Thymus (tissue), 11 donors: ENCODE measurements at regions not wholly inside any gene's neighbourhood (a gene's known extent, or its start where the extent isn't known, plus 50 kb on each side); places are given as distances from the start of the nearest gene placed in this dataset.

Experiments used
- DNase-seq, 9 donors: peaks; one replicate each; pipeline ENCODE4 v3.0.0-alpha.2; 2013; ENCODE audit warnings: low spot score in 9 of 9, low read depth in 6 of 9, missing footprints in 1 of 9
- H3K27ac ChIP-seq, 2 donors: one replicate each; pipeline ENCODE4 v1.5.1; 2013; ENCODE audit warnings: control low read depth in 1 of 2, low read depth in 1 of 2, low read length in 1 of 2, mild to moderate bottlenecking in 1 of 2, moderate library complexity in 1 of 2
- H3K27me3 ChIP-seq, 2 donors: one replicate each; pipeline ENCODE4 v1.5.1; 2013; ENCODE audit warnings: low read length in 1 of 2; ENCODE audit not compliant: control insufficient read depth in 2 of 2, insufficient read depth in 1 of 2
- H3K36me3 ChIP-seq, 2 donors: one replicate each; pipeline ENCODE4 v1.5.1; 2013; ENCODE audit warnings: low read length in 1 of 2, mild to moderate bottlenecking in 1 of 2, moderate library complexity in 1 of 2; ENCODE audit not compliant: control insufficient read depth in 2 of 2, insufficient read depth in 2 of 2
- H3K4me1 ChIP-seq, 2 donors: one replicate each; pipeline ENCODE4 v1.5.1; 2013; ENCODE audit warnings: low read length in 2 of 2; ENCODE audit not compliant: control insufficient read depth in 2 of 2, insufficient read depth in 2 of 2
- H3K4me3 ChIP-seq, 2 donors: one replicate each; pipeline ENCODE4 v1.5.1; 2013; ENCODE audit warnings: low read length in 2 of 2, control low read depth in 1 of 2, mild to moderate bottlenecking in 1 of 2
- H3K9me3 ChIP-seq, 2 donors: one replicate each; pipeline ENCODE4 v1.5.1; 2013; ENCODE audit warnings: low read length in 1 of 2, mild to moderate bottlenecking in 1 of 2; ENCODE audit not compliant: control insufficient read depth in 2 of 2, insufficient read depth in 1 of 2
- WGBS: extraction: QIAGEN DNeasy Blood & Tissue Kit; methylation state at CpG from one replicate; pipeline ENCODE4 v1.1.7; 2013; 5-methylcytosine and 5-hydroxymethylcytosine counted together
- donor health status: healthy.

DNA sequence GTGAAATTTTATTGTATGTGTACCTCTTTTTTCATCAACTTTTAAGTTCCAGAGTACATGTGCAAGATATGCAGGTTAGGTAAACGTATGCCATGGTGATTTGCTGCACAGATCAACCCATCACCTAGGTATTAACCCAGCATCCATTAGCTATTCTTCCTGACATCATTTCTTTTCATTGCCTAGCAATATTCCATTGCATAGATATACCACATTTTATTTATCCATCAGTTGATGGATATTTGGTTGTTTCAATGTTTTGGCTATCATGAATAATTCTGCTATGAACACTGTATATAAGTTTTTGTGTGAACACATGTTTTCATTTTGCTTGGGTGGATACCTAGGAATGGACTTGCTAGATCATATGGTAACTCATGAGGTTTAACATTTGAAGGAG lies 439.9 kb upstream of the SOX5 start:
- no peak for DNase-seq
- Histone ChIP-seq H3K4me3 (no peak overlapping the region), H3K27me3 (no peaks in the 10 kb centered on the region), H3K27ac (no peak overlapping the region), H3K9me3 (no peaks in the 10 kb centered on the region), H3K36me3 (no peaks in the 10 kb centered on the region), H3K4me1 (no peaks in the 10 kb centered on the region)
- WGBS: 88% methylated on average over 1 of the region's 1 CpG

DNA sequence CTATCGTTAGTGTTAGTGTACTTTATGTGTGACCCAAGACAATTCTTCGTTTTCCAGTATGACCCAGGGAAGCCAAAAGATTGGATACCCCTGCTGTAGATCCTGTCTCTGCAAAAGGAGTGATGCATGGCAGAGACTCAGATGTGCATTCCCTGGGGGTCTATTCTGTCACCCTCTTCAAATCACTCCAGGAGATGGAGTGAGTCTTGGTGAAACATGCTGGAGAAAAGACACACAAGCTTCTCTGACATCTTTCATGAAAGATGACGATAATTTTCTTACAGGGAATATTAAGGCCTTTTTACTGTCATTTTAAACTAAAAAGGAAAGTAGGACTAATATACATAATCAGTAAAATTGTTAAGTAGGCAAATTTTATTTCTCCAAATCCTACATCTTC lies 437.9 kb upstream of the SOX5 start:
- WGBS: 99% methylated on average over 3 of the region's 3 CpGs
- H3K27ac ChIP-seq: no peak overlapping the region
- no peak for DNase-seq
- no peaks in the 10 kb centered on the region for H3K9me3 ChIP-seq
- H3K36me3 ChIP-seq: no peaks in the 10 kb centered on the region
- H3K27me3 ChIP-seq: no peaks in the 10 kb centered on the region
- no peaks in the 10 kb centered on the region for H3K4me1 ChIP-seq
- H3K4me3 ChIP-seq: no peak overlapping the region

DNA sequence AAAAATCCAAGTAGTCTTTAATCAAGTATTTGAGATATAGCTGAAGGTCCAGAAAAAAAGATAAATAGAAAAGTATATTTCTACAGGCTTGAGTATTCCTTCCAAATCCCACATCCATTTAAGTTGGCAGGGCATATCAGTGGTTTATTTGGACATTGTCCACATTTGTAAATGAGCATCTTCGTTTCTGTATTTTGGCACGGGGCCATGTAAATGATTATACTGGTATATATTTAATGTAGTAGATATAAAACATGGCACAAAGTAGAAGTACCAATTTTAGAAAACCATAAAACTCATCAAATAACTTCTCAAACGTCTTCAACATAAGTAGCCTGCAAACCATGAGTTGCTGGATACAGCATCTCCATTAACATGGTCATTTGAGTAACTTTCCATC lies 437.4 kb upstream of the SOX5 start:
- Histone ChIP-seq H3K4me3 (no peak overlapping the region), H3K27me3 (no peaks in the 10 kb centered on the region), H3K4me1 (no peaks in the 10 kb centered on the region), H3K27ac (no peak overlapping the region), H3K36me3 (no peaks in the 10 kb centered on the region), H3K9me3 (no peaks in the 10 kb centered on the region)
- no peak for DNase-seq
- 93% methylated on average over 3 of the region's 3 CpGs for WGBS

DNA sequence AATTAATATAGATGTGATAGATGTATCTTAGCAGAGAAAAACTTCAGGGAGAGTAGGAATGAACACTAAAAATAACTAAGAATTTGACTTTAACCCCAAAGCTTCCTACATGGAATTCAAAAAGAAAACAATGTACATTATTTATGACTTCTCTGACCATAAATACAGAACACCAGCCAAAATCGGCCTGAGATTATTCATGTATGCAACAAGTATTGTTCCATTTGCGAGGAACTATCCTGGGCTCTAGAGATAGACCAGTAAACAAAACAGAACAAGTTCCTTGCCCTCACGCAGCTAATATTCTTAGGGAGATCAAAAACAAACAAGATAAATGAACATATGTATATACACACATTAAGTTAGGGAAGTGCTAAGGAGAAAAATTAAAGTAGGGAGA lies 432.3 kb upstream of the SOX5 start:
- H3K36me3 ChIP-seq: no peaks in the 10 kb centered on the region
- H3K4me3 ChIP-seq: no peak overlapping the region
- no peaks in the 10 kb centered on the region for H3K4me1 ChIP-seq
- no peaks in the 10 kb centered on the region for H3K27me3 ChIP-seq
- 95% methylated on average over 3 of the region's 3 CpGs for WGBS
- H3K27ac ChIP-seq: no peak overlapping the region
- no peaks in the 10 kb centered on the region for H3K9me3 ChIP-seq
- DNase-seq: no peak

DNA sequence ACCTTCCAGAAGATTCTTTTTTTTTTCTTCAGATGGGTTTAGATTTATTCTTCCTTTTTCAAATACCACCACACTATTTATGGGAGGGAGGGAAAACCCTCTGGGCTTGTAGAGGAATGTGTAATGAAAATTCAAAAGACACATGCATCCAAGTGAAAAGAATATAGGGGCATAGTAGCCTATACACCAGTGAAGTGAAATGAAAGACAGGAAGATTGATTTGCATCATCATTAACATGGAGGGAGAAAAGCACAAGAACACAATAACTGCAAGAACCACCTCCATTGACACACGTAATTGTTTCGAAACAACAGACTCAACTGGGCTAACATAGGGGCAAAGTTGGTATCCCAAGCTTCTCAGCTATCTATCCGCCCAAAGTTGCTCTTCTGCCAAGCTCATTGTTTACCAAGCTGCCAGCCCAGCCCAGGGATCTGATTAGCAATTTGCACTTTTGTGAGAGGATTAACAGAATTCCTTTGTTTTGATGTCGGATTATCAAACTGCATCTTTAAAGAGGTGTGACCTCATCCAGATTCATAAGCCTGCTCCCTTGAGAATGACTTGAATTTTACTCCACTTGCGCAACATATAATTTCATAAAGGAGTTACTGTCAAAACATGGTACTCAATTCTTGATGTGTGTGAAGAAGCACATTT lies 430.5 kb upstream of the SOX5 start:
- no peak overlapping the region for H3K27ac ChIP-seq
- WGBS: 96% methylated on average over 5 of the region's 5 CpGs
- H3K4me3 ChIP-seq: no peak overlapping the region
- H3K4me1 ChIP-seq: no peaks in the 10 kb centered on the region
- H3K9me3 ChIP-seq: no peaks in the 10 kb centered on the region
- H3K36me3 ChIP-seq: no peaks in the 10 kb centered on the region
- no peak for DNase-seq
- H3K27me3 ChIP-seq: no peaks in the 10 kb centered on the region

DNA sequence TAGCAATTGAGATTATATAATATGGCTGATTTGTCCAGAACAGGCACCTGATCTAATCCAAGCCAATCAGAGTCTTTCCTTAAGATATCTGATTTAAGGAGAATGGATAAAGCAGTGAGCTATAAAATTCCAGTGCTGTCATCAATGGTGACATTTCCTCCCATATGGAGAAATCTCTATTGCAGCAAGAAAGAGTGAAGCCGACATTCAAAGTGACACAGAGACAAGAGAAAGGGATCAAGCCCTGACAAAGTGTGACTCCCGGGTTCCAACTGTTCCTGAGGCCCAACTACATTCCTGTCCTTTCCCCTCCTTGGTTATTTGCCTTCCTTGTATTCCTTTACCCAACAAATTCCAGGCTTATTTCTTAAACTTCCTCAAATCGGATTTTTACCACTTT lies 430.0 kb upstream of the SOX5 start:
- 92% methylated on average over 3 of the region's 3 CpGs for WGBS
- Histone ChIP-seq H3K4me3 (no peak overlapping the region), H3K9me3 (no peaks in the 10 kb centered on the region), H3K36me3 (no peaks in the 10 kb centered on the region), H3K27me3 (no peaks in the 10 kb centered on the region), H3K4me1 (no peaks in the 10 kb centered on the region), H3K27ac (no peak overlapping the region)
- no peak for DNase-seq

DNA sequence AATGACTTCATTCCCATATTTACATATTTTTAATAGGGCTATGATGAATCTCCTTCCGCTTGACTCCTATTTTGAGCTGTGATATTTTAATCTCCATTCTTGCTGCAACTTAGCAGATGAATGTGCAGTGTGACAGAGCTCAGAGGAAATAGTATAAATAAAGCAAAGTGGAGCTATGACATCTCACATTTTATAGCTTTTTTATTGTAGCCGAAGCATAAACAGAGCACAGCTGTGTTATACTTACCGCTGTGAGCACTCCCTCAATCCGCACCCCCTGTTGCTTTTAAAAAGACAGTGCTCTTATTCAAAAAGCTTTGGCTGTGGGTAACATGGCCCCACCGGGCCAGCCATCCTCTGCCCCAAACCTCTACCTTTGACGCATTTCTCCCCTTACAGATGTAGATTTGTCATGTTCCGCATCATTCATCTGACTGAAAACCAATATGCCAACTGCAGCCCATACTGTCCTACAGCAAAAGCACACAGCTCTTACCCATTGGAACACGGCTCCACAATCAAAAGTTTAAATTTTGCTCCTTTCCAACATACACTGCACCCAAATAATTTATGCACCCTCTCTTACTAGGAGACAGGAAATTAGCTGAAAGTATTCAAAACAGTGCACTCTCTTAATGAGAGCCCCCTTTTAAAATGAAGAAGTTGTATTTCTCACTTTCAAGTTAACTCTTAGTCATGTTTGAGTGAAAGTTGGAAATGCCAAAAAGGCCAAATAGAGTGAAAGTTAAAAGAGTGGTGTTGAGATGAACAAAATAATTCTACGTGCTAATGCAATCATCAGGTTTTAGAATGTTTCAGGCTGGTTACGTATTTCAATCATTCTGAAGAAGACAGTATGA lies 429.3 kb upstream of the SOX5 start:
- no peak overlapping the region for H3K27ac ChIP-seq
- H3K9me3 ChIP-seq: no peaks in the 10 kb centered on the region
- no peaks in the 10 kb centered on the region for H3K36me3 ChIP-seq
- WGBS: 82% methylated on average over 10 of the region's 10 CpGs
- H3K4me1 ChIP-seq: no peaks in the 10 kb centered on the region
- H3K27me3 ChIP-seq: no peaks in the 10 kb centered on the region
- DNase-seq: no peak
- H3K4me3 ChIP-seq: no peak overlapping the region

DNA sequence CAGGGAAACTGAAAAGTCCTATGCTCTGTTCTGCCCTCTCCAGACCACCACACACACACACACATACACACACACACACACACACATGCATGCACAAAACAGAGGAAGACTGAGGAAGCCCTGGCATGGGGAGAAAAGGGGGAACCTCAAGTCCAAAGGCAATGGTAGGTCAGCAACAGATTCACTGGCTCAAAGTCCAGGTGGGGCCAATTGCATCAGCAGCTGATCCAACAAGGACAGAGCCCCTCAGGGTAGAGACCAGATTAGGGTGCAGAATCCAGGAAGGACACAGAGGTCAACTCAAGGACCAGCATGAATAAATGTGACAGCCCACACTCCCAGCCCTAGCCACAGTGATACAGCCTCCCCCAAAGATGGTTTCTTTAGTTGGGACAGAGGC lies 425.0 kb upstream of the SOX5 start:
- H3K27me3 ChIP-seq: no peaks in the 10 kb centered on the region
- H3K27ac ChIP-seq: no peak overlapping the region
- no peak overlapping the region for H3K4me3 ChIP-seq
- DNase-seq: no peak
- no peaks in the 10 kb centered on the region for H3K9me3 ChIP-seq
- H3K36me3 ChIP-seq: no peaks in the 10 kb centered on the region
- H3K4me1 ChIP-seq: no peaks in the 10 kb centered on the region

DNA sequence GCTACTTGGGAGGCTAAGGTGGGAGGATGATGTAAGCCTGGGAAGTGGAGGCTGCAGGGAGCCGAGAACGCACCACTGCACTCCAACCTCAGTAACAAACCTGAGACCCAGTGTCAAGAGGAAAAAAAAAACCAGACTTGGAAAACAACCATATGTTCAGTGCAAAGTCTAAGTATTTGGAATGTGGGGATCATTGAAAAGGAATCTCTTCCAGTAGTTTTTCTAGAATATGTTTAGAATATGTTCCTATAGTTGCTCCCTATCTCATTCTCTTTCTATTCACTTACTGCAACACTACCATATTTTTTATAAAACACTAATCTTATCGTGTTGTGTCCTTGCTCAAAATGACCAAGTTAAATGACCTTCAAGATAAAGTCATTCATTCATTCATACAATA lies 423.5 kb upstream of the SOX5 start:
- H3K4me1 ChIP-seq: no peaks in the 10 kb centered on the region
- H3K36me3 ChIP-seq: no peaks in the 10 kb centered on the region
- no peak for DNase-seq
- H3K27me3 ChIP-seq: no peaks in the 10 kb centered on the region
- H3K9me3 ChIP-seq: no peaks in the 10 kb centered on the region
- H3K27ac ChIP-seq: no peak overlapping the region
- H3K4me3 ChIP-seq: no peak overlapping the region
- 96% methylated on average over 3 of the region's 3 CpGs for WGBS
